NCI-H1694 (cell line): ENCODE measurements at regions not wholly inside any gene's neighbourhood (a gene's known extent, or its start where the extent isn't known, plus 50 kb on each side); places are given as distances from the start of the nearest gene placed in this dataset.

Experiments used
- DNase-seq: peaks from one replicate; lab custom pipeline; 2025; lab: John Stamatoyannopoulos, UW

- no peak for DNase-seq
Measured at GRCh38 chr9:28834156-28834555, 1260.9 kb upstream of the C9orf72 start.

- DNase-seq, result no peak
Measured at GRCh38 chr9:28839778-28840430, 1266.6 kb upstream of the C9orf72 start.

GRCh38 chr9:28841775-28842174 is 1268.5 kb upstream of the C9orf72 start:
- DNase-seq, result no peak

GRCh38 chr9:28847331-28847730 is 1274.0 kb upstream of the C9orf72 start:
- no peak for DNase-seq

GRCh38 chr9:28848671-28849070 is 1275.4 kb upstream of the C9orf72 start:
- no peak for DNase-seq

- no peak for DNase-seq
Measured at GRCh38 chr9:28853477-28853876, 1280.2 kb upstream of the C9orf72 start.

GRCh38 chr9:28866951-28867350 is 1293.7 kb upstream of the C9orf72 start:
- DNase-seq, result no peak

GRCh38 chr9:28868228-28868990 is 1295.1 kb upstream of the C9orf72 start:
- no peak for DNase-seq

- DNase-seq, result no peak
Measured at GRCh38 chr9:28882529-28882928, 1309.2 kb upstream of the C9orf72 start.

- no peak for DNase-seq
Measured at GRCh38 chr9:28883234-28883633, 1310.0 kb upstream of the C9orf72 start.

- no peak for DNase-seq
Measured at GRCh38 chr9:28887188-28887884, 1314.1 kb upstream of the C9orf72 start.

GRCh38 chr9:28888806-28889205 is 1315.5 kb upstream of the C9orf72 start:
- no peak for DNase-seq

- no peak for DNase-seq
Measured at GRCh38 chr9:28892538-28892937, 1319.3 kb upstream of the C9orf72 start.

- no peak for DNase-seq
Measured at GRCh38 chr9:28899267-28899666, 1326.0 kb upstream of the C9orf72 start.

- DNase-seq, result no peak
Measured at GRCh38 chr9:28899926-28900325, 1326.6 kb upstream of the C9orf72 start.

GRCh38 chr9:28900406-28900805 is 1327.1 kb upstream of the C9orf72 start:
- DNase-seq, result no peak

- DNase-seq, result no peak
Measured at GRCh38 chr9:28909526-28909925, 1336.2 kb upstream of the C9orf72 start.

GRCh38 chr9:28912621-28913020 is 1339.3 kb upstream of the C9orf72 start:
- DNase-seq, result no peak

GRCh38 chr9:28915202-28915930 is 1342.1 kb upstream of the C9orf72 start:
- no peak for DNase-seq

GRCh38 chr9:28916348-28916747 is 1343.1 kb upstream of the C9orf72 start:
- DNase-seq, result no peak

- DNase-seq, result no peak
Measured at GRCh38 chr9:28921857-28922500, 1348.7 kb upstream of the C9orf72 start.

GRCh38 chr9:28922891-28923290 is 1349.6 kb upstream of the C9orf72 start:
- DNase-seq, result no peak
